Loucy (cell line): ENCODE measurements at regions not wholly inside any gene's neighbourhood (a gene's known extent, or its start where the extent isn't known, plus 50 kb on each side); places are given as distances from the start of the nearest gene placed in this dataset.

Source experiments
- H2AFZ ChIP-seq: fragments of 200-600 bp; sonication (generic); 2 replicates; pipeline ENCODE4 v1.6.0; 2016; ENCODE audit warnings: antibody characterized with exemption, mild to moderate bottlenecking, low read length, moderate library complexity
- H3F3A ChIP-seq: fragments of 200-600 bp; 2 replicates; pipeline ENCODE4 v1.6.0; 2016; ENCODE audit warnings: antibody characterized with exemption, low read depth, mild to moderate bottlenecking
- H3K27me3 ChIP-seq: fragments of 200-600 bp; sonication (generic); 2 replicates; pipeline ENCODE4 v1.6.1; 2014; ENCODE audit warnings: low read length, mild to moderate bottlenecking; ENCODE audit not compliant: insufficient read depth, poor library complexity, severe bottlenecking
- H3K36me3 ChIP-seq: fragments of 200-600 bp; sonication (generic); 2 replicates; pipeline ENCODE4 v1.6.1; 2016; ENCODE audit warnings: low read length; ENCODE audit not compliant: insufficient read depth
- H3K4me1 ChIP-seq: fragments of 200-600 bp; sonication (generic); 2 replicates; pipeline ENCODE4 v1.5.1; 2014; ENCODE audit warnings: low read length, mild to moderate bottlenecking; ENCODE audit not compliant: insufficient read depth, poor library complexity, severe bottlenecking
- H3K4me2 ChIP-seq: fragments of 200-600 bp; sonication (generic); 2 replicates; pipeline ENCODE4 v1.6.0; 2014; ENCODE audit warnings: antibody characterized with exemption, low read length, low read depth, mild to moderate bottlenecking; ENCODE audit not compliant: poor library complexity, severe bottlenecking
- H3K4me3 ChIP-seq: fragments of 200-600 bp; sonication (generic); 2 replicates; pipeline ENCODE4 v1.5.1; 2014; ENCODE audit warnings: low read length, mild to moderate bottlenecking, mixed read lengths; ENCODE audit not compliant: poor library complexity, severe bottlenecking
- H3K79me2 ChIP-seq: fragments of 200-600 bp; sonication (generic); 2 replicates; pipeline ENCODE4 v1.6.1; 2014; ENCODE audit warnings: low read length; ENCODE audit not compliant: insufficient read depth
- H3K9ac ChIP-seq: fragments of 200-600 bp; sonication (generic); 2 replicates; pipeline ENCODE4 v1.6.0; 2014; ENCODE audit warnings: mild to moderate bottlenecking, low read depth, low read length, moderate library complexity; ENCODE audit not compliant: poor library complexity, severe bottlenecking
- H3K9me2 ChIP-seq: fragments of 200-600 bp; sonication (generic); replicated peaks from 2 replicates; pipeline ENCODE4 v1.6.1; 2016; ENCODE audit warnings: low read depth, low read length, mixed read lengths
- H3K9me3 ChIP-seq: fragments of 200-600 bp; sonication (generic); 2 replicates; pipeline ENCODE4 v1.6.1; 2014; ENCODE audit warnings: mild to moderate bottlenecking, antibody characterized with exemption, low read length, low read depth; ENCODE audit not compliant: insufficient read depth
- H4K20me1 ChIP-seq: fragments of 200-600 bp; sonication (generic); 2 replicates; pipeline ENCODE4 v1.6.0; 2014; ENCODE audit warnings: antibody characterized with exemption, low read length, mild to moderate bottlenecking; ENCODE audit not compliant: insufficient read depth, poor library complexity, severe bottlenecking
- EZH2phosphoT487 ChIP-seq: fragments of 200-600 bp; IDR thresholded peaks from 2 replicates; pipeline ENCODE4 v1.6.1; 2018; ENCODE audit warnings: antibody characterized with exemption, mild to moderate bottlenecking, moderate library complexity, borderline replicate concordance
- TF ChIP-seq, protein P1 (sequence below): fragments of 200-600 bp; sonication (generic); conservative IDR thresholded peaks from 2 replicates; pipeline ENCODE4 v1.5.1; 2014; ENCODE audit warnings: mild to moderate bottlenecking, antibody characterized with exemption, low read length

DNA sequence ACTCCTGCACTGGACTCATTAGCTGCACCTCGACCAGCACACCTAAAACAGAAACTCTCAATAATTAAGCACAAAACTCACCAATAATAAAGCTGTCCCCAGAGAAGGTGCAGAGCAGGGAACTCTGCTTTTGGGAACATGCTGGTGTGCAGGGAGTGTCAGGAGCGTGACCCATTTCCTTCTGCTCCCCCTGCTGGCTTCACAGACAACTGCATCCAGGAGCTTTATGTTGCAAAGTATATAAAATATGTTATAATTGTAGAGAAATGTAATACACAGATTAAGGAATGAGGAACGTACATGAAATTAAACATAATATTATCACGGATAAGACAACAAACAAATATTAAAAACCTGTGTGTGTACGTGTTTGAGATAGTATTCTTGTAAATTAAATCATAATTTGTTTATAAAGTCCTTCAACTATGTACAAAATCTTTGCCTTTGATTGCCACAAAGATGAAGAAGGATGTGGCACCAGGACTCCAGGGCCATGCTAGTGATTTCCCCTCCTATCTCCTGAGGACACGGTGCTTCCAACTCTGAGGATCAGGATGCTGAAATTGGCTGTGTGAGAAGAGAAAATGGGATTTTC, 68.6 kb upstream of the MAL start:
- Histone ChIP-seq H3K36me3 (no peaks in the 10 kb centered on the region), H3K4me2 (no peak overlapping the region), H3K4me1 (no peaks in the 10 kb centered on the region), H3K27me3 (no peaks in the 10 kb centered on the region), H3K9me2 (no peaks in the 10 kb centered on the region), H2AFZ (no peak overlapping the region), H3K79me2 (no peaks in the 10 kb centered on the region), H3K9me3 (no peaks in the 10 kb centered on the region), H3K4me3 (no peak overlapping the region), H4K20me1 (no peaks in the 10 kb centered on the region), H3K9ac (no peak overlapping the region), H3F3A (no peaks in the 10 kb centered on the region)
- TF ChIP-seq, protein P1, sequence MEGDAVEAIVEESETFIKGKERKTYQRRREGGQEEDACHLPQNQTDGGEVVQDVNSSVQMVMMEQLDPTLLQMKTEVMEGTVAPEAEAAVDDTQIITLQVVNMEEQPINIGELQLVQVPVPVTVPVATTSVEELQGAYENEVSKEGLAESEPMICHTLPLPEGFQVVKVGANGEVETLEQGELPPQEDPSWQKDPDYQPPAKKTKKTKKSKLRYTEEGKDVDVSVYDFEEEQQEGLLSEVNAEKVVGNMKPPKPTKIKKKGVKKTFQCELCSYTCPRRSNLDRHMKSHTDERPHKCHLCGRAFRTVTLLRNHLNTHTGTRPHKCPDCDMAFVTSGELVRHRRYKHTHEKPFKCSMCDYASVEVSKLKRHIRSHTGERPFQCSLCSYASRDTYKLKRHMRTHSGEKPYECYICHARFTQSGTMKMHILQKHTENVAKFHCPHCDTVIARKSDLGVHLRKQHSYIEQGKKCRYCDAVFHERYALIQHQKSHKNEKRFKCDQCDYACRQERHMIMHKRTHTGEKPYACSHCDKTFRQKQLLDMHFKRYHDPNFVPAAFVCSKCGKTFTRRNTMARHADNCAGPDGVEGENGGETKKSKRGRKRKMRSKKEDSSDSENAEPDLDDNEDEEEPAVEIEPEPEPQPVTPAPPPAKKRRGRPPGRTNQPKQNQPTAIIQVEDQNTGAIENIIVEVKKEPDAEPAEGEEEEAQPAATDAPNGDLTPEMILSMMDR, result peak; percentile 82
- TF ChIP-seq EZH2phosphoT487, result no peak

DNA sequence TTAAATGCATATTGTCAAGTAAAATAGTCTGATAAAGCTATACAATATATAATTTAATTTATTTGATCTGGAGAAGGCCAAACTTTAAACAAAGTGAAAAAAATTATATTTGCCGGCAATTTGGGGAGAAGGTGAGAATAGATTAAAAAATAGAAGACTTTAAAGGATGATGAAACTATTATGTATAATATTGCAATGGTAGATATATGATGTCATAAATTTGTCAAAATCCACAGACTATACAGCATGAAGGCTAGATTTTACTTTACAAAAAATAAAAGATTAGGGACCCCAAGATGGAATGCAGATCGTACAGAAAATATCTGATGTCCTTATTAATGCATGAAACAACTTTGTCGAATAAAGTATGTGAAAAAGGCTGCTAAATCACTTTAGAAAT, 67.3 kb upstream of the MAL start:
- Histone ChIP-seq H3K27me3 (no peaks in the 10 kb centered on the region), H3F3A (no peaks in the 10 kb centered on the region), H3K9me2 (no peaks in the 10 kb centered on the region), H3K79me2 (no peaks in the 10 kb centered on the region), H3K9ac (no peak overlapping the region), H2AFZ (no peak overlapping the region), H4K20me1 (no peaks in the 10 kb centered on the region), H3K4me1 (no peaks in the 10 kb centered on the region), H3K4me2 (no peak overlapping the region), H3K4me3 (no peak overlapping the region), H3K9me3 (no peaks in the 10 kb centered on the region), H3K36me3 (no peaks in the 10 kb centered on the region)
- TF ChIP-seq, protein P1, result no peak
- TF ChIP-seq EZH2phosphoT487, result no peak

DNA sequence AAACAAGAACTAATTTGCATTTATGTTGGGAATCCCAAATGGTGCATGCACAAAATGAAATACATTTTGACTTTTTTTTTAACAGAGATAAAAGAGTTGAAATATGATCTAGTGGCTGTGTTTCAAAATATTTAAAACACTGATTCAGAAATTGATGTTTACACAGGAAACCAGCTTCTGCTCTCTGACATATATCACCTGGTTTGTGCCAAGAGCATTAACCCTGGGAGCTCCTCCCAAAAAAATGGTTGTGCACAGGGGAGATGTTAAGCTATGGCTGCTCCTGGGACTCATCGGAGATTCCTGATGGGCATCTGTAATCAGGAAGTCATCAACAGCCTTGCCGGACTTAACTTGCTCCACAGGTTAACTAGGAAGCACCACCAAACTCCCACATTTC, 65.2 kb upstream of the MAL start:
- Histone ChIP-seq H3K36me3 (no peaks in the 10 kb centered on the region), H3K4me3 (no peak overlapping the region), H3K9ac (no peak overlapping the region), H3F3A (no peaks in the 10 kb centered on the region), H3K9me2 (no peaks in the 10 kb centered on the region), H2AFZ (no peak overlapping the region), H3K9me3 (no peaks in the 10 kb centered on the region), H4K20me1 (no peaks in the 10 kb centered on the region), H3K4me1 (no peaks in the 10 kb centered on the region), H3K4me2 (no peak overlapping the region), H3K79me2 (no peaks in the 10 kb centered on the region), H3K27me3 (no peaks in the 10 kb centered on the region)
- TF ChIP-seq, protein P1, result no peak
- no peak for TF ChIP-seq EZH2phosphoT487
